GM23338 (cell line): ENCODE measurements at regions not wholly inside any gene's neighbourhood (a gene's known extent, or its start where the extent isn't known, plus 50 kb on each side); places are given as distances from the start of the nearest gene placed in this dataset.

Experiments
- CREB1 ChIP-seq: fragments of 250-450 bp; sonication (Bioruptor Pico); IDR thresholded peaks from 2 replicates; pipeline ENCODE4 v1.5.0; 2020; ENCODE audit warnings: low read depth, mild to moderate bottlenecking, moderate library complexity
- EZH2 ChIP-seq: fragments of 200-600 bp; sonication (generic); IDR thresholded peaks from one replicate; pipeline ENCODE4 v1.8.0; 2017; ENCODE audit warnings: antibody characterized with exemption, mild to moderate bottlenecking, low read depth; ENCODE audit not compliant: unreplicated experiment
- EZH2phosphoT487 ChIP-seq: fragments of 200-600 bp; sonication (generic); IDR thresholded peaks from one replicate; pipeline ENCODE4 v1.8.1; 2018; ENCODE audit warnings: antibody characterized with exemption; ENCODE audit not compliant: unreplicated experiment
- JUNB ChIP-seq: IDR thresholded peaks from one replicate; pipeline ENCODE4 v1.6.1; 2016; ENCODE audit warnings: antibody characterized with exemption; ENCODE audit not compliant: unreplicated experiment
- POLR2AphosphoS5 ChIP-seq: IDR thresholded peaks from 2 replicates; pipeline ENCODE4 v1.6.1; 2016; ENCODE audit warnings: antibody characterized with exemption, low read depth
- ZNF114 ChIP-seq: fragments of 250-450 bp; sonication (Bioruptor Pico); IDR thresholded peaks from 2 replicates; pipeline ENCODE4 v1.5.0; 2020; ENCODE audit warnings: mild to moderate bottlenecking, moderate library complexity
- ZNF331 ChIP-seq: fragments of 250-450 bp; sonication (Bioruptor Pico); IDR thresholded peaks from 2 replicates; pipeline ENCODE4 v1.5.0; 2020; ENCODE audit warnings: low read depth, mild to moderate bottlenecking, moderate library complexity
- TF ChIP-seq, protein P1 (sequence below), 2 experiments: fragments of 200-600 bp in 1 of 2; sonication (generic) in 1 of 2; conservative IDR thresholded peaks; 2 replicates each; pipeline versions ENCODE4 v1.5.1 to v1.6.1; 2016 to 2017; ENCODE audit warnings: antibody characterized with exemption in 2 of 2, low read depth in 2 of 2, mild to moderate bottlenecking in 2 of 2, moderate library complexity in 1 of 2
- TF ChIP-seq, protein P2 (sequence below): IDR thresholded peaks from one replicate; pipeline ENCODE4 v1.6.1; 2018; ENCODE audit warnings: antibody characterized with exemption; ENCODE audit not compliant: unreplicated experiment
- TF ChIP-seq, protein P3 (sequence below): IDR thresholded peaks from 2 replicates; pipeline ENCODE4 v1.6.1; 2016; ENCODE audit warnings: antibody characterized with exemption
- TF ChIP-seq, protein P4 (sequence below): fragments of 250-450 bp; sonication (Bioruptor Pico); IDR thresholded peaks from 2 replicates; pipeline ENCODE4 v1.5.0; 2020; ENCODE audit warnings: mild to moderate bottlenecking, moderate library complexity

DNA sequence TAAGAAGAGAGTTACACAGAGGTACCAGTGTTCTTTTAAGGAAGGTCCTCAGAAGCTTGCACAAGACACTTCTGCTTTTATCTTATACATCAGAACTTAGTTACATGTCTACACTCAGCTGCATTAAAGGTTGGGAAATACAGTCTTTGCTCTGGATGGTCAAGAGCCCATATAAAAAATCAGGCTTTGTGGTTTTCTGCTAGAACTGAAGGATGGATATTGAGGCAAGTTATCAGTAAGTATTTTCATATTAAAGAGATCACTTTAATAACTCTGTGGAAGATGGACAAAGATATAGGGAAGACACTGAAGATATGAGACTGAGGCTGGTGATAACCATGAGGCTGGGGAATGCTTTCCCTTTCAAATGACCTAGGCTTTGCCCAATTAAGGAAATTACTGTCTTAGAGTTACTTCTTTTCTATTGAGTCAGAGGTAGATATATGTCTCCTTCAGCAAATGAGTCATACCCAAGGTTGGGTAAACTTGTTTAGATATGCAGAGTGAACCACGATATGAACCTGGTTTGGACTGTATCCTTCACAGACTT is 87.0 kb upstream of the TNC start:
- TF ChIP-seq, protein P1, sequence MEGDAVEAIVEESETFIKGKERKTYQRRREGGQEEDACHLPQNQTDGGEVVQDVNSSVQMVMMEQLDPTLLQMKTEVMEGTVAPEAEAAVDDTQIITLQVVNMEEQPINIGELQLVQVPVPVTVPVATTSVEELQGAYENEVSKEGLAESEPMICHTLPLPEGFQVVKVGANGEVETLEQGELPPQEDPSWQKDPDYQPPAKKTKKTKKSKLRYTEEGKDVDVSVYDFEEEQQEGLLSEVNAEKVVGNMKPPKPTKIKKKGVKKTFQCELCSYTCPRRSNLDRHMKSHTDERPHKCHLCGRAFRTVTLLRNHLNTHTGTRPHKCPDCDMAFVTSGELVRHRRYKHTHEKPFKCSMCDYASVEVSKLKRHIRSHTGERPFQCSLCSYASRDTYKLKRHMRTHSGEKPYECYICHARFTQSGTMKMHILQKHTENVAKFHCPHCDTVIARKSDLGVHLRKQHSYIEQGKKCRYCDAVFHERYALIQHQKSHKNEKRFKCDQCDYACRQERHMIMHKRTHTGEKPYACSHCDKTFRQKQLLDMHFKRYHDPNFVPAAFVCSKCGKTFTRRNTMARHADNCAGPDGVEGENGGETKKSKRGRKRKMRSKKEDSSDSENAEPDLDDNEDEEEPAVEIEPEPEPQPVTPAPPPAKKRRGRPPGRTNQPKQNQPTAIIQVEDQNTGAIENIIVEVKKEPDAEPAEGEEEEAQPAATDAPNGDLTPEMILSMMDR (conservative IDR thresholded peaks at IDR 0.05; ENCODE audit: low read depth in 2 of 2) = no peak
- TF ChIP-seq POLR2AphosphoS5 (no peak), EZH2 (no peak), EZH2phosphoT487 (no peak), JUNB (no peak), CREB1 (CRISPR knock-in tag) (no peak), ZNF114 (CRISPR knock-in tag) (no peak), ZNF331 (no peak)
- TF ChIP-seq, protein P2, sequence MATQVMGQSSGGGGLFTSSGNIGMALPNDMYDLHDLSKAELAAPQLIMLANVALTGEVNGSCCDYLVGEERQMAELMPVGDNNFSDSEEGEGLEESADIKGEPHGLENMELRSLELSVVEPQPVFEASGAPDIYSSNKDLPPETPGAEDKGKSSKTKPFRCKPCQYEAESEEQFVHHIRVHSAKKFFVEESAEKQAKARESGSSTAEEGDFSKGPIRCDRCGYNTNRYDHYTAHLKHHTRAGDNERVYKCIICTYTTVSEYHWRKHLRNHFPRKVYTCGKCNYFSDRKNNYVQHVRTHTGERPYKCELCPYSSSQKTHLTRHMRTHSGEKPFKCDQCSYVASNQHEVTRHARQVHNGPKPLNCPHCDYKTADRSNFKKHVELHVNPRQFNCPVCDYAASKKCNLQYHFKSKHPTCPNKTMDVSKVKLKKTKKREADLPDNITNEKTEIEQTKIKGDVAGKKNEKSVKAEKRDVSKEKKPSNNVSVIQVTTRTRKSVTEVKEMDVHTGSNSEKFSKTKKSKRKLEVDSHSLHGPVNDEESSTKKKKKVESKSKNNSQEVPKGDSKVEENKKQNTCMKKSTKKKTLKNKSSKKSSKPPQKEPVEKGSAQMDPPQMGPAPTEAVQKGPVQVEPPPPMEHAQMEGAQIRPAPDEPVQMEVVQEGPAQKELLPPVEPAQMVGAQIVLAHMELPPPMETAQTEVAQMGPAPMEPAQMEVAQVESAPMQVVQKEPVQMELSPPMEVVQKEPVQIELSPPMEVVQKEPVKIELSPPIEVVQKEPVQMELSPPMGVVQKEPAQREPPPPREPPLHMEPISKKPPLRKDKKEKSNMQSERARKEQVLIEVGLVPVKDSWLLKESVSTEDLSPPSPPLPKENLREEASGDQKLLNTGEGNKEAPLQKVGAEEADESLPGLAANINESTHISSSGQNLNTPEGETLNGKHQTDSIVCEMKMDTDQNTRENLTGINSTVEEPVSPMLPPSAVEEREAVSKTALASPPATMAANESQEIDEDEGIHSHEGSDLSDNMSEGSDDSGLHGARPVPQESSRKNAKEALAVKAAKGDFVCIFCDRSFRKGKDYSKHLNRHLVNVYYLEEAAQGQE = no peak
- TF ChIP-seq, protein P3, sequence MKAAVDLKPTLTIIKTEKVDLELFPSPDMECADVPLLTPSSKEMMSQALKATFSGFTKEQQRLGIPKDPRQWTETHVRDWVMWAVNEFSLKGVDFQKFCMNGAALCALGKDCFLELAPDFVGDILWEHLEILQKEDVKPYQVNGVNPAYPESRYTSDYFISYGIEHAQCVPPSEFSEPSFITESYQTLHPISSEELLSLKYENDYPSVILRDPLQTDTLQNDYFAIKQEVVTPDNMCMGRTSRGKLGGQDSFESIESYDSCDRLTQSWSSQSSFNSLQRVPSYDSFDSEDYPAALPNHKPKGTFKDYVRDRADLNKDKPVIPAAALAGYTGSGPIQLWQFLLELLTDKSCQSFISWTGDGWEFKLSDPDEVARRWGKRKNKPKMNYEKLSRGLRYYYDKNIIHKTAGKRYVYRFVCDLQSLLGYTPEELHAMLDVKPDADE = no peak
- TF ChIP-seq, protein P4, sequence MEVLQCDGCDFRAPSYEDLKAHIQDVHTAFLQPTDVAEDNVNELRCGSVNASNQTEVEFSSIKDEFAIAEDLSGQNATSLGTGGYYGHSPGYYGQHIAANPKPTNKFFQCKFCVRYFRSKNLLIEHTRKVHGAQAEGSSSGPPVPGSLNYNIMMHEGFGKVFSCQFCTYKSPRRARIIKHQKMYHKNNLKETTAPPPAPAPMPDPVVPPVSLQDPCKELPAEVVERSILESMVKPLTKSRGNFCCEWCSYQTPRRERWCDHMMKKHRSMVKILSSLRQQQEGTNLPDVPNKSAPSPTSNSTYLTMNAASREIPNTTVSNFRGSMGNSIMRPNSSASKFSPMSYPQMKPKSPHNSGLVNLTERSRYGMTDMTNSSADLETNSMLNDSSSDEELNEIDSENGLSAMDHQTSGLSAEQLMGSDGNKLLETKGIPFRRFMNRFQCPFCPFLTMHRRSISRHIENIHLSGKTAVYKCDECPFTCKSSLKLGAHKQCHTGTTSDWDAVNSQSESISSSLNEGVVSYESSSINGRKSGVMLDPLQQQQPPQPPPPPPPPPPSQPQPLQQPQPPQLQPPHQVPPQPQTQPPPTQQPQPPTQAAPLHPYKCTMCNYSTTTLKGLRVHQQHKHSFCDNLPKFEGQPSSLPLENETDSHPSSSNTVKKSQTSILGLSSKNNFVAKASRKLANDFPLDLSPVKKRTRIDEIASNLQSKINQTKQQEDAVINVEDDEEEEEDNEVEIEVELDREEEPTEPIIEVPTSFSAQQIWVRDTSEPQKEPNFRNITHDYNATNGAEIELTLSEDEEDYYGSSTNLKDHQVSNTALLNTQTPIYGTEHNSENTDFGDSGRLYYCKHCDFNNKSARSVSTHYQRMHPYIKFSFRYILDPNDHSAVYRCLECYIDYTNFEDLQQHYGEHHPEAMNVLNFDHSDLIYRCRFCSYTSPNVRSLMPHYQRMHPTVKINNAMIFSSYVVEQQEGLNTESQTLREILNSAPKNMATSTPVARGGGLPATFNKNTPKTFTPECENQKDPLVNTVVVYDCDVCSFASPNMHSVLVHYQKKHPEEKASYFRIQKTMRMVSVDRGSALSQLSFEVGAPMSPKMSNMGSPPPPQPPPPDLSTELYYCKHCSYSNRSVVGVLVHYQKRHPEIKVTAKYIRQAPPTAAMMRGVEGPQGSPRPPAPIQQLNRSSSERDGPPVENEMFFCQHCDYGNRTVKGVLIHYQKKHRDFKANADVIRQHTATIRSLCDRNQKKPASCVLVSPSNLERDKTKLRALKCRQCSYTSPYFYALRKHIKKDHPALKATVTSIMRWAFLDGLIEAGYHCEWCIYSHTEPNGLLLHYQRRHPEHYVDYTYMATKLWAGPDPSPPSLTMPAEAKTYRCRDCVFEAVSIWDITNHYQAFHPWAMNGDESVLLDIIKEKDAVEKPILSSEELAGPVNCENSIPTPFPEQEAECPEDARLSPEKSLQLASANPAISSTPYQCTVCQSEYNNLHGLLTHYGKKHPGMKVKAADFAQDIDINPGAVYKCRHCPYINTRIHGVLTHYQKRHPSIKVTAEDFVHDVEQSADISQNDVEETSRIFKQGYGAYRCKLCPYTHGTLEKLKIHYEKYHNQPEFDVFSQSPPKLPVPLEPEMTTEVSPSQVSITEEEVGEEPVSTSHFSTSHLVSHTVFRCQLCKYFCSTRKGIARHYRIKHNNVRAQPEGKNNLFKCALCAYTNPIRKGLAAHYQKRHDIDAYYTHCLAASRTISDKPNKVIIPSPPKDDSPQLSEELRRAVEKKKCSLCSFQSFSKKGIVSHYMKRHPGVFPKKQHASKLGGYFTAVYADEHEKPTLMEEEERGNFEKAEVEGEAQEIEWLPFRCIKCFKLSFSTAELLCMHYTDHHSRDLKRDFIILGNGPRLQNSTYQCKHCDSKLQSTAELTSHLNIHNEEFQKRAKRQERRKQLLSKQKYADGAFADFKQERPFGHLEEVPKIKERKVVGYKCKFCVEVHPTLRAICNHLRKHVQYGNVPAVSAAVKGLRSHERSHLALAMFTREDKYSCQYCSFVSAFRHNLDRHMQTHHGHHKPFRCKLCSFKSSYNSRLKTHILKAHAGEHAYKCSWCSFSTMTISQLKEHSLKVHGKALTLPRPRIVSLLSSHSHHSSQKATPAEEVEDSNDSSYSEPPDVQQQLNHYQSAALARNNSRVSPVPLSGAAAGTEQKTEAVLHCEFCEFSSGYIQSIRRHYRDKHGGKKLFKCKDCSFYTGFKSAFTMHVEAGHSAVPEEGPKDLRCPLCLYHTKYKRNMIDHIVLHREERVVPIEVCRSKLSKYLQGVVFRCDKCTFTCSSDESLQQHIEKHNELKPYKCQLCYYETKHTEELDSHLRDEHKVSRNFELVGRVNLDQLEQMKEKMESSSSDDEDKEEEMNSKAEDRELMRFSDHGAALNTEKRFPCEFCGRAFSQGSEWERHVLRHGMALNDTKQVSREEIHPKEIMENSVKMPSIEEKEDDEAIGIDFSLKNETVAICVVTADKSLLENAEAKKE (CRISPR knock-in tag) = no peak
